Colonic mucosa (tissue), 4 donors: ENCODE measurements at regions not wholly inside any gene's neighbourhood (a gene's known extent, or its start where the extent isn't known, plus 50 kb on each side); places are given as distances from the start of the nearest gene placed in this dataset.

Experiments
- DNase-seq: peaks from one replicate; pipeline ENCODE4 v3.0.0-alpha.2; 2020
- H3K27ac ChIP-seq: fragments of 200-600 bp; one replicate; pipeline ENCODE4 v1.8.0; 2021
- H3K27me3 ChIP-seq: fragments of 200-600 bp; one replicate; pipeline ENCODE4 v1.8.0; 2021
- H3K36me3 ChIP-seq: fragments of 200-600 bp; one replicate; pipeline ENCODE4 v1.8.0; 2021
- H3K4me1 ChIP-seq: fragments of 200-600 bp; one replicate; pipeline ENCODE4 v1.8.0; 2021; ENCODE audit warnings: mild to moderate bottlenecking
- H3K4me3 ChIP-seq: fragments of 200-600 bp; one replicate; pipeline ENCODE4 v1.8.0; 2021
- H3K9ac ChIP-seq, 2 donors: one replicate each; pipeline ENCODE4 v1.7.0; 2013; ENCODE audit warnings: control low read depth in 2 of 2, low read depth in 2 of 2, low read length in 2 of 2
- H3K9me3 ChIP-seq: fragments of 200-600 bp; one replicate; pipeline ENCODE4 v1.8.0; 2021
- intact Hi-C: fragments of 100-400 bp; cut with DNase I; formaldehyde crosslinking; loops from one replicate; pipeline ENCODE4 v1.14.1; 2022
- TF ChIP-seq, protein P1 (sequence below): fragments of 200-600 bp; IDR thresholded peaks from one replicate; pipeline ENCODE4 v1.8.0; 2022; ENCODE audit warnings: antibody characterized with exemption, mild to moderate bottlenecking
- donor health status: healthy.
- donor health status: DM: no; HTN: no; CAD: no.
- donor health status: DM: no; HTN: no; CAD: no.

GRCh38 chr10:21100190-21100589 lies 203.1 kb upstream of the NEBL start:
- no peaks in the 10 kb centered on the region for H3K9me3 ChIP-seq
- H3K36me3 ChIP-seq, result no peaks in the 10 kb centered on the region
- no peak overlapping the region for H3K4me3 ChIP-seq
- intact Hi-C loops, result no loop called here
- DNase-seq, result no peak
- no peaks in the 10 kb centered on the region for H3K4me1 ChIP-seq
- H3K27ac ChIP-seq, result no peak overlapping the region
- no peaks in the 10 kb centered on the region for H3K27me3 ChIP-seq
- TF ChIP-seq, protein P1, sequence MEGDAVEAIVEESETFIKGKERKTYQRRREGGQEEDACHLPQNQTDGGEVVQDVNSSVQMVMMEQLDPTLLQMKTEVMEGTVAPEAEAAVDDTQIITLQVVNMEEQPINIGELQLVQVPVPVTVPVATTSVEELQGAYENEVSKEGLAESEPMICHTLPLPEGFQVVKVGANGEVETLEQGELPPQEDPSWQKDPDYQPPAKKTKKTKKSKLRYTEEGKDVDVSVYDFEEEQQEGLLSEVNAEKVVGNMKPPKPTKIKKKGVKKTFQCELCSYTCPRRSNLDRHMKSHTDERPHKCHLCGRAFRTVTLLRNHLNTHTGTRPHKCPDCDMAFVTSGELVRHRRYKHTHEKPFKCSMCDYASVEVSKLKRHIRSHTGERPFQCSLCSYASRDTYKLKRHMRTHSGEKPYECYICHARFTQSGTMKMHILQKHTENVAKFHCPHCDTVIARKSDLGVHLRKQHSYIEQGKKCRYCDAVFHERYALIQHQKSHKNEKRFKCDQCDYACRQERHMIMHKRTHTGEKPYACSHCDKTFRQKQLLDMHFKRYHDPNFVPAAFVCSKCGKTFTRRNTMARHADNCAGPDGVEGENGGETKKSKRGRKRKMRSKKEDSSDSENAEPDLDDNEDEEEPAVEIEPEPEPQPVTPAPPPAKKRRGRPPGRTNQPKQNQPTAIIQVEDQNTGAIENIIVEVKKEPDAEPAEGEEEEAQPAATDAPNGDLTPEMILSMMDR, result no peak
- H3K9ac ChIP-seq, result no peak overlapping the region

DNA sequence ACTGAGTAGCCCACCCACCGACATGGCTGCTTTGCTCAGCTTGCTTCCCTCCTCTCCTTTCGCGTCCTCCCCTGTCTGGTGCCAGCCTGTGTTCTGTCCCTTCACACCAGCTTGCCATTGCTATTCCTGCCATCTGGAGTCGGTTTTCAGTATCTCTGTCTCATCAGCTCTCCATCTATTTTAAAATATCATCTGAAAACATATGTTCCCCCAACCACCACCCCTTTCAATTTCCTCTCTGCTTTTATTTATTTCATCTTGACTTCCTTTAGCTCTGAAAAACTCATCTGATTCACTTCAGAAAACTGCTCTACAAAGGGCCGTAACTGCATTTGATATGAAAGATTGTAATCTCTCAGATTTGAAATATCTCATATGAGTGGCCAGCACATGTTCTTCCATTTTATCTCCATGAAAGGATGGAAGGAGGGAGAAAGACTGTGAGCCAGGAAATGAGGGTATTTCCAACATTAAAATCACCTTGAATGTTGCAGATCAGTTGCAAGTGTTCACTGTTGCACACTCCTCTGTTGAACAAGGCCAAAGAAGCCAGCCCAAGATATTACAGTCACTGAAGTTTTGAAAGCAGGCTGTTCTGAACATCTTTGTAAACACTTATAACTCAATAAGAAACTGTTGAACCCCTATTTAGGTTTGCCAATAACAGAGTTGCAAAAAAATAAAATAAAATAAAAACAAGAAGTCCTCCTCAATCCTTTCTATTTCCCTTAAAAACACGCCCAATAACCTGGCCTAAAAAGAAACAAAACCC lies 202.4 kb upstream of the NEBL start:
- Histone ChIP-seq H3K4me1 (no peaks in the 10 kb centered on the region), H3K27me3 (no peaks in the 10 kb centered on the region), H3K36me3 (no peaks in the 10 kb centered on the region), H3K4me3 (no peak overlapping the region), H3K9me3 (no peaks in the 10 kb centered on the region), H3K9ac (no peak overlapping the region), H3K27ac (no peak overlapping the region)
- intact Hi-C loops, result no loop called here
- TF ChIP-seq, protein P1, result no peak
- no peak for DNase-seq

- Histone ChIP-seq H3K36me3 (no peaks in the 10 kb centered on the region), H3K9me3 (no peaks in the 10 kb centered on the region), H3K4me3 (no peak overlapping the region), H3K9ac (no peak overlapping the region), H3K27ac (no peak overlapping the region), H3K4me1 (no peaks in the 10 kb centered on the region), H3K27me3 (no peaks in the 10 kb centered on the region)
- DNase-seq, result no peak
- intact Hi-C loops, result no loop called here
- TF ChIP-seq, protein P1, result no peak
Observed at GRCh38 chr10:21097926-21098355, 200.8 kb upstream of the NEBL start.

- Histone ChIP-seq H3K4me1 (no peaks in the 10 kb centered on the region), H3K9ac (no peak overlapping the region), H3K4me3 (no peak overlapping the region), H3K27ac (no peak overlapping the region), H3K27me3 (no peaks in the 10 kb centered on the region), H3K36me3 (no peaks in the 10 kb centered on the region), H3K9me3 (no peaks in the 10 kb centered on the region)
- no peak for DNase-seq
- intact Hi-C loops, result no loop called here
- TF ChIP-seq, protein P1, result no peak
Observed at GRCh38 chr10:21095494-21096055, 198.5 kb upstream of the NEBL start.

DNA sequence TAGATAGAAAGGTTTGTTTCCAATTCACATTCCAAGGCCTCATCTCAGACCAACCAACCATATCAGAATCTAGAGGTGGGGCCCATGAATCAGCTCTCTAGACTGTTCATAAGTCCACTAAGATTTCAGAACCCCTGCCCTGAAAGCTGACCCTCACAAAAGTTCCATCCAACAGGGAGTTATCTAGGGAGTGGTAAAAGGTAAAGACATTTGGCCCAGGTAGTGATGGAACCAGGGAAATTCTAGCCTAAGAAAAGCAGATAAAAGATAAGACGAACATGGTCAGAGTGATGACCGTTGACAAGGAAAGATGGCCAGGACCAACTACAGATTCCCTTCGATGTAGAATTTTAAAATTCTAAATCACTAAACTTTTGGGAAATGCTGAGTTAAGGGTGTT lies 198.0 kb upstream of the NEBL start:
- no peak for DNase-seq
- intact Hi-C loops, result no loop called here
- TF ChIP-seq, protein P1, result no peak
- Histone ChIP-seq H3K4me1 (no peaks in the 10 kb centered on the region), H3K9ac (no peak overlapping the region), H3K9me3 (no peaks in the 10 kb centered on the region), H3K27me3 (no peaks in the 10 kb centered on the region), H3K4me3 (no peak overlapping the region), H3K27ac (no peak overlapping the region), H3K36me3 (no peaks in the 10 kb centered on the region)
